ENCODE measurements at regions not wholly inside any gene's neighbourhood (a gene's known extent, or its start where the extent isn't known, plus 50 kb on each side); places are given as distances from the start of the nearest gene placed in this dataset.

DNA sequence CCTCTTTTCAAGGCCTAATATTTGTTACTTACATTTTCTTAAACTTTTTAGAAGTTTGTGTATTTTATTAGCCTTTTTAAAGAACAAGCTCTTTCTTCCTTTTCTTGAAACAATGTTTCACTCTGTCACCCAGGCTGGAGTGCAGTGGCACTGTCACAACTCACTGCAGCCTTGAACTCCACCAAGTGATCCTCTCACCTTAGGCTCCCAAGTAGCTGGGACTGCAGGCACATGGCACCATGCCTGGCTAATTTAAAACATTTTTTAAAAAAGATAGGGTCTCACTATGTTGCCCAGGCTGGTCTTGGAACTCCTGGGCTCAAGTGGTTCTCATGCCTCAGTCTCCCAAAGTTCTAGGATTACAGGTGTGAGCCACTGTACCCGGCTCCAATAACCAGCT, 192.2 kb upstream of the SPRY2 start:
- Mint-ChIP-seq H3K9me3 (ENCODE audit: unreplicated experiment) (no peaks in the 10 kb centered on the region), H3K27me3 (ENCODE audit: insufficient read depth, unreplicated experiment) (no peaks in the 10 kb centered on the region), H3K4me3 (ENCODE audit: unreplicated experiment) (no peak overlapping the region), H3K4me1 (ENCODE audit: insufficient read depth, unreplicated experiment) (peaks cover 14% of the 10 kb centered on the region), H3K36me3 (ENCODE audit: insufficient read depth, unreplicated experiment) (no peaks in the 10 kb centered on the region), H3K27ac (ENCODE audit: low read depth, unreplicated experiment) (no peak overlapping the region)
- no TSS peak for BruUV-seq (replicated peaks)
- intact Hi-C loops (cut with micrococcal nuclease): no loop called here
- TF ChIP-seq CTCF (IDR thresholded peaks at IDR 0.05; ENCODE audit: unreplicated experiment): no peak
- ChIA-PET POLR2A (interaction anchor here (1.0 to 1.4 kb wide), 2 partner anchors 12 to 64 kb away, joined by 3 read pairs; no protein-coding TSS in a partner anchor), CTCF (interaction anchor here (0.6 to 1.3 kb wide), 2 partner anchors 191 to 889 kb away, joined by 3 read pairs; no protein-coding TSS in a partner anchor)
- no peak for DNase-seq (ENCODE audit: unreplicated experiment)

DNA sequence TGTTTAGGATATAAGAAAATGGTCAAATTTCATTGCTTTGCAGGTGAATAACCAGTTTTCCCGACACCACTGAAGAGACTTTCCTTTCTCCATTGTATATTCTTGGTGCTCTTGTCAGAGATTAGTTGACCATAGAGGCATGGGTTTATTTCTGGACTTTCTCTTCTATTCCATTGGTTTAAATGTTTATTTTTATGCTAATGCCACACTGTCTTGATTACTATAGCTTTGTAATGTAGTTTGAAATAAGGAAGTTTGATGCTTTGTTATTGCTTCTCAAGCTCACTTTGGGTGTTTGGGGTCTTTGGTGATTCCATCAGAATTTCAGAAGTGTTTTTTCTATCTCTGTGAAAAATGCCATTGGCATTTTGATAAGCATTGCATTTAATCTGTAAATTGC, 190.0 kb upstream of the SPRY2 start:
- POLR2A ChIA-PET: no interaction called here
- DNase-seq (ENCODE audit: unreplicated experiment): no peak
- BruUV-seq (replicated peaks): no TSS peak
- Mint-ChIP-seq H3K27ac (ENCODE audit: low read depth, unreplicated experiment) (no peak overlapping the region), H3K9me3 (ENCODE audit: unreplicated experiment) (no peaks in the 10 kb centered on the region), H3K27me3 (ENCODE audit: insufficient read depth, unreplicated experiment) (no peaks in the 10 kb centered on the region), H3K4me3 (ENCODE audit: unreplicated experiment) (no peak overlapping the region), H3K4me1 (ENCODE audit: insufficient read depth, unreplicated experiment) (peaks cover 14% of the 10 kb centered on the region), H3K36me3 (ENCODE audit: insufficient read depth, unreplicated experiment) (no peaks in the 10 kb centered on the region)
- CTCF ChIA-PET: no interaction called here
- intact Hi-C loops (cut with micrococcal nuclease): no loop called here
- no peak for TF ChIP-seq CTCF (IDR thresholded peaks at IDR 0.05; ENCODE audit: unreplicated experiment)

DNA sequence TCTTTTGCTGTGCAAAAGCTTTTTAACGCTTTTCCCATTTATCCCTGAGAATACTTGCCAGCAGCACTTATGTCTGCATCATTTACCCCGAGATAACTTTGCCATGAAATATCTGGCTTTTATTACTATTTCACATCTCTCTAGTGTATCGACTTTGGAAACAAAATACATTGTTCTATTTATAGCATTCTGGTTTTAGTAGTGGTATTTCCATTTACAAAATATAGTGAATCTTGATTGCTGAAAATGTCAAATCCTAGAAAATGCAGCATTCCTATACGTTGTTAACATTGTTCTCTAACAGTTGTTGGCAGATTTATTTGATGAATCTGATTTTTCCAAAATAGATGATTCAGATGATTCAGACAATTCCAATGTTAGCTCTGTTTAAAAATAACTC, 189.3 kb upstream of the SPRY2 start:
- no peak for TF ChIP-seq CTCF (IDR thresholded peaks at IDR 0.05; ENCODE audit: unreplicated experiment)
- Mint-ChIP-seq H3K4me1 (ENCODE audit: insufficient read depth, unreplicated experiment) (peaks cover 14% of the 10 kb centered on the region), H3K9me3 (ENCODE audit: unreplicated experiment) (no peaks in the 10 kb centered on the region), H3K4me3 (ENCODE audit: unreplicated experiment) (no peak overlapping the region), H3K27me3 (ENCODE audit: insufficient read depth, unreplicated experiment) (no peaks in the 10 kb centered on the region), H3K27ac (ENCODE audit: low read depth, unreplicated experiment) (peak overlapping the region; percentile 0), H3K36me3 (ENCODE audit: insufficient read depth, unreplicated experiment) (no peaks in the 10 kb centered on the region)
- ChIA-PET CTCF (no interaction called here), POLR2A (no interaction called here)
- BruUV-seq (replicated peaks): no TSS peak
- DNase-seq (ENCODE audit: unreplicated experiment): no peak
- intact Hi-C loops (cut with micrococcal nuclease): no loop called here

- ChIA-PET CTCF (no interaction called here), POLR2A (no interaction called here)
- H3K4me1 Mint-ChIP-seq (ENCODE audit: insufficient read depth, unreplicated experiment): peaks cover 15% of the 10 kb centered on the region
- TF ChIP-seq CTCF (IDR thresholded peaks at IDR 0.05; ENCODE audit: unreplicated experiment): no peak
- peak; percentile 43 for DNase-seq (ENCODE audit: unreplicated experiment)
- no peaks in the 10 kb centered on the region for H3K9me3 Mint-ChIP-seq (ENCODE audit: unreplicated experiment)
- intact Hi-C loops (cut with micrococcal nuclease): no loop called here
- H3K27ac Mint-ChIP-seq (ENCODE audit: low read depth, unreplicated experiment): peak overlapping the region; percentile 0
- H3K36me3 Mint-ChIP-seq (ENCODE audit: insufficient read depth, unreplicated experiment): no peaks in the 10 kb centered on the region
- no peak overlapping the region for H3K4me3 Mint-ChIP-seq (ENCODE audit: unreplicated experiment)
- BruUV-seq (replicated peaks): no TSS peak
- H3K27me3 Mint-ChIP-seq (ENCODE audit: insufficient read depth, unreplicated experiment): no peaks in the 10 kb centered on the region
Measured at GRCh38 chr13:80529734-80530133, 188.8 kb upstream of the SPRY2 start.
